ENCODE measurements at regions not wholly inside any gene's neighbourhood (a gene's known extent, or its start where the extent isn't known, plus 50 kb on each side); places are given as distances from the start of the nearest gene placed in this dataset.

DNA sequence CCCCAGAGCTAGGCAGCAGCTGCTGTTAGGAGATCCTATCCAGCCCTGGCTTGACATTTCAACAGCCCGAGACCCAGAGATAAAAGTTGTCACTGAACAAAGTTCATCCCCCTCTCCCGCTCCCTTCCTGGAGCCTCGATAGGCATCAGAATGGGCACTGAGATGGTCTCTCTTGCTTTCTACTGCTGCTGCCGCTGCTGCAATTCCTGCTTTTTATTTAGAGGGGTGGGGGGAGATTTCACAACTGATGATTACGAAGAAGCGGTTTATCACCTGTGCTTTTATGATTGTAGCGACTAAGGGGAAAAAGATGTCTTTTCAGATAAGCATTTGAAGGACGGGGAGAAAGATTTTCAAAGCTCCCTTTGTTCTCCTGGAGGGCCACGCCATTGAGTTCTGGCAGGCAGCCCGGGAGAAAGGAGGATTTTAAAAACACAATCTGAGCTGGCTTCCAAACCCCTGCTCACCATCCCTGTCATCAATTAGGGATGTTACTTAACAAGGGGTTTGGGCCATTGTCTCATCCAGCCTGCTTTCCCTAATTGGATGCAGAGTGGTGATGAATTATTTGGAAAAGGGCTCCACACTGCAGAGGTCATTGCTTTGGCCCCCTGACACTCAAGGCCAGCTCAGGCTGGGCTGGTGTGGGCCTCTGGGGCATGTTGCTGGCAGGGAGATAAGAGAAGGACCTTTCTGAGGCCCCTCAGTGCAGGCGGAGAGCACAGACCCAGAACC, 344.7 kb downstream of the BUD13 start (continued):
- TF ChIP-seq, protein P1, sequence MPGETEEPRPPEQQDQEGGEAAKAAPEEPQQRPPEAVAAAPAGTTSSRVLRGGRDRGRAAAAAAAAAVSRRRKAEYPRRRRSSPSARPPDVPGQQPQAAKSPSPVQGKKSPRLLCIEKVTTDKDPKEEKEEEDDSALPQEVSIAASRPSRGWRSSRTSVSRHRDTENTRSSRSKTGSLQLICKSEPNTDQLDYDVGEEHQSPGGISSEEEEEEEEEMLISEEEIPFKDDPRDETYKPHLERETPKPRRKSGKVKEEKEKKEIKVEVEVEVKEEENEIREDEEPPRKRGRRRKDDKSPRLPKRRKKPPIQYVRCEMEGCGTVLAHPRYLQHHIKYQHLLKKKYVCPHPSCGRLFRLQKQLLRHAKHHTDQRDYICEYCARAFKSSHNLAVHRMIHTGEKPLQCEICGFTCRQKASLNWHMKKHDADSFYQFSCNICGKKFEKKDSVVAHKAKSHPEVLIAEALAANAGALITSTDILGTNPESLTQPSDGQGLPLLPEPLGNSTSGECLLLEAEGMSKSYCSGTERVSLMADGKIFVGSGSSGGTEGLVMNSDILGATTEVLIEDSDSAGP (CRISPR knock-in tag; IDR thresholded peaks at IDR 0.05; ENCODE audit: borderline replicate concordance): peak; percentile 65; the same call in 1 of the 2 replicates
- TF ChIP-seq BORCS8-MEF2B (CRISPR knock-in tag; IDR thresholded peaks at IDR 0.05) (peak; percentile 2; the same call in 1 of the 2 replicates), SOX13 (IDR thresholded peaks at IDR 0.05) (peak; percentile 39; the same call in 1 of the 2 replicates), SOX13 (CRISPR knock-in tag; conservative IDR thresholded peaks at IDR 0.05 in 1 of 2, IDR thresholded peaks at IDR 0.05 in 1 of 2) (peak in 1 of 2 experiments; percentile 81; a peak in 2 of 4 replicates), DR1 (CRISPR knock-in tag; IDR thresholded peaks at IDR 0.05) (0 out of 2 replicates have a peak, but pooled peaks have one; percentile 13), PITX1 (CRISPR knock-in tag; IDR thresholded peaks at IDR 0.05) (peak; percentile 55; the same call in 1 of the 2 replicates), KDM6A (CRISPR knock-in tag; IDR thresholded peaks at IDR 0.05; ENCODE audit: low read depth) (0 out of 2 replicates have a peak, but pooled peaks have one; percentile 9), RXRB (CRISPR knock-in tag; IDR thresholded peaks at IDR 0.05; ENCODE audit: borderline replicate concordance) (peak; percentile 37; the same call in 1 of the 2 replicates), ZBTB7B (CRISPR knock-in tag; IDR thresholded peaks at IDR 0.05) (peak; percentile 68), ZBTB20 (CRISPR knock-in tag; IDR thresholded peaks at IDR 0.05; ENCODE audit: borderline replicate concordance, low read depth) (peak; percentile 38; the same call in 1 of the 2 replicates), FOXA3 (CRISPR knock-in tag; IDR thresholded peaks at IDR 0.05) (peak; percentile 15; the same call in 1 of the 2 replicates), POLR2A (IDR thresholded peaks at IDR 0.05; ENCODE audit: insufficient read depth in 1 of 2, low read depth in 2 of 2, low read length in 2 of 2) (peak in 1 of 2 experiments; percentile 11; a peak in 1 of 4 replicates), MAFF (IDR thresholded peaks at IDR 0.05; ENCODE audit: low read depth, low read length) (no peak), BRD4 (CRISPR knock-in tag; IDR thresholded peaks at IDR 0.05) (0 out of 2 replicates have a peak, but pooled peaks have one; percentile 25), TCF7 (IDR thresholded peaks at IDR 0.05; ENCODE audit: low read depth) (peak; percentile 76), FOXA1 (IDR thresholded peaks at IDR 0.05) (no peak), FOXA1 (CRISPR knock-in tag; IDR thresholded peaks at IDR 0.05) (0 out of 2 replicates have a peak, but pooled peaks have one; percentile 4), EP300 (IDR thresholded peaks at IDR 0.05; ENCODE audit: low read depth in 2 of 2, low read length in 2 of 2) (peak; percentile 35 to 85; a peak in 2 of 4 replicates), EP300 (CRISPR knock-in tag; IDR thresholded peaks at IDR 0.05; ENCODE audit: borderline replicate concordance) (peak; percentile 49; the same call in 1 of the 2 replicates), GFI1 (CRISPR knock-in tag; IDR thresholded peaks at IDR 0.05; ENCODE audit: borderline replicate concordance) (peak; percentile 76), ZNF570 (CRISPR knock-in tag; IDR thresholded peaks at IDR 0.05; ENCODE audit: borderline replicate concordance) (0 out of 2 replicates have a peak, but pooled peaks have one; percentile 18), ZNF543 (CRISPR knock-in tag; IDR thresholded peaks at IDR 0.05) (0 out of 2 replicates have a peak, but pooled peaks have one; percentile 64)
- TF ChIP-seq, protein P2, sequence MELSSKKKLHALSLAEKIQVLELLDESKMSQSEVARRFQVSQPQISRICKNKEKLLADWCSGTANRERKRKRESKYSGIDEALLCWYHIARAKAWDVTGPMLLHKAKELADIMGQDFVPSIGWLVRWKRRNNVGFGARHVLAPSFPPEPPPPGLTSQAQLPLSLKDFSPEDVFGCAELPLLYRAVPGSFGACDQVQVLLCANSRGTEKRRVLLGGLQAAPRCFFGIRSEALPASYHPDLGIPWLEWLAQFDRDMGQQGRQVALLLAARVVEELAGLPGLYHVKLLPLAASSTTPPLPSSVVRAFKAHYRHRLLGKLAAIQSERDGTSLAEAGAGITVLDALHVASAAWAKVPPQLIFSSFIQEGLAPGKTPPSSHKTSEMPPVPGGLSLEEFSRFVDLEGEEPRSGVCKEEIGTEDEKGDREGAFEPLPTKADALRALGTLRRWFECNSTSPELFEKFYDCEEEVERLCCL (CRISPR knock-in tag; IDR thresholded peaks at IDR 0.05; ENCODE audit: borderline replicate concordance): 0 out of 2 replicates have a peak, but pooled peaks have one; percentile 47
- TF ChIP-seq, protein P3, sequence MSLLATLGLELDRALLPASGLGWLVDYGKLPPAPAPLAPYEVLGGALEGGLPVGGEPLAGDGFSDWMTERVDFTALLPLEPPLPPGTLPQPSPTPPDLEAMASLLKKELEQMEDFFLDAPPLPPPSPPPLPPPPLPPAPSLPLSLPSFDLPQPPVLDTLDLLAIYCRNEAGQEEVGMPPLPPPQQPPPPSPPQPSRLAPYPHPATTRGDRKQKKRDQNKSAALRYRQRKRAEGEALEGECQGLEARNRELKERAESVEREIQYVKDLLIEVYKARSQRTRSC (CRISPR knock-in tag; IDR thresholded peaks at IDR 0.05; ENCODE audit: low read depth): 0 out of 2 replicates have a peak, but pooled peaks have one; percentile 29
- TF ChIP-seq, protein P4, sequence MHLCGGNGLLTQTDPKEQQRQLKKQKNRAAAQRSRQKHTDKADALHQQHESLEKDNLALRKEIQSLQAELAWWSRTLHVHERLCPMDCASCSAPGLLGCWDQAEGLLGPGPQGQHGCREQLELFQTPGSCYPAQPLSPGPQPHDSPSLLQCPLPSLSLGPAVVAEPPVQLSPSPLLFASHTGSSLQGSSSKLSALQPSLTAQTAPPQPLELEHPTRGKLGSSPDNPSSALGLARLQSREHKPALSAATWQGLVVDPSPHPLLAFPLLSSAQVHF (CRISPR knock-in tag; IDR thresholded peaks at IDR 0.05): no peak

All from HepG2 (cell line).